Tibial nerve (tissue), 4 donors: ENCODE measurements at regions not wholly inside any gene's neighbourhood (a gene's known extent, or its start where the extent isn't known, plus 50 kb on each side); places are given as distances from the start of the nearest gene placed in this dataset.

Source experiments
- DNase-seq, 2 donors: peaks; one replicate each; pipeline ENCODE4 v3.0.0-alpha.2; 2019; ENCODE audit warnings: low spot score in 2 of 2
- H3K27ac ChIP-seq, 4 donors: fragments of 200-600 bp; sonication (generic) in 3 of 4; one replicate each; pipeline ENCODE4 v1.5.1; 2017 to 2019; ENCODE audit warnings: mild to moderate bottlenecking in 1 of 4
- H3K27me3 ChIP-seq, 2 donors: fragments of 200-600 bp; sonication (generic) in 1 of 2; one replicate each; pipeline versions ENCODE4 v1.5.1 to v1.6.0; 2017 to 2019
- H3K36me3 ChIP-seq, 3 donors: fragments of 200-600 bp; sonication (generic); one replicate each; pipeline ENCODE4 v1.5.1; 2018 to 2019
- H3K4me1 ChIP-seq, 4 donors: fragments of 200-600 bp; sonication (generic) in 3 of 4; one replicate each; pipeline ENCODE4 v1.5.1; 2017 to 2019
- H3K4me3 ChIP-seq, 4 donors: fragments of 200-600 bp; sonication (generic) in 3 of 4; one replicate each; pipeline ENCODE4 v1.5.1; 2017 to 2019; ENCODE audit warnings: mild to moderate bottlenecking in 1 of 4, moderate library complexity in 1 of 4
- H3K9me3 ChIP-seq, 4 donors: fragments of 200-600 bp; sonication (generic) in 3 of 4; one replicate each; pipeline ENCODE4 v1.5.1; 2017 to 2019
- EP300 ChIP-seq, 2 donors: sonication (generic); formaldehyde crosslinking; IDR thresholded peaks; one replicate each; pipeline ENCODE4 v1.6.1; 2017; ENCODE audit warnings: antibody characterized with exemption in 2 of 2, mild to moderate bottlenecking in 1 of 2
- POLR2A ChIP-seq, 2 donors: fragments of 450-650 bp; IDR thresholded peaks; one replicate each; pipeline ENCODE4 v1.6.1; 2017; ENCODE audit warnings: antibody characterized with exemption in 2 of 2, mild to moderate bottlenecking in 2 of 2, moderate library complexity in 2 of 2
- WGBS, 2 donors: methylation state at CpG; one replicate each; pipeline ENCODE4 v1.1.5; 2018; 5-methylcytosine and 5-hydroxymethylcytosine counted together
- TF ChIP-seq, protein P1 (sequence below), 5 experiments: fragments of 200-600 bp in 3 of 5; fragments of 450-650 bp in 2 of 5; sonication (generic) in 3 of 5; IDR thresholded peaks; one replicate each; pipeline ENCODE4 v1.5.1; 2016 to 2019; ENCODE audit warnings: antibody characterized with exemption in 5 of 5, mild to moderate bottlenecking in 3 of 5, moderate library complexity in 2 of 5

DNA sequence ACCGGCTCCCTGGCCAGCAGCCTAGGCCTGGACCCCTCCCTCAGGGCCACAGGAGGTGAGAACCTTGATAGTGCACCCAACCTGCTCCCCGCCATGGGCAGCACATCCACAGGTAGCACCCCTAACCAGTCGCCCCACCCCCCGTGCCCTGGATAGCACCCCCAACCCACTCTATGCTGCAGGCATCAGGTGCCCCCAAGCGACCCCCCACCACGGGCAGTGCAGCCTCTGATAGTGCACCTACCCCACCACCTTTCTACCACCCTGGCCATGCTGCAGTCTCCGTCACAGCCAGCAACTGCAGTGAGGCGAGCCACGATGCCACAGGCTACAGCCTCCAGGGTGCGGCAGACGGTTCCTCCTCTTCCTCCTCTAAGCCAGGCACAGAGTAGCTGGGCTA is 55.6 kb downstream of the SOWAHC start:
- no peak overlapping the region for H3K4me3 ChIP-seq
- no peaks in the 10 kb centered on the region for H3K27me3 ChIP-seq
- H3K9me3 ChIP-seq = no peaks in the 10 kb centered on the region
- no peaks in the 10 kb centered on the region for H3K36me3 ChIP-seq
- TF ChIP-seq EP300 (IDR thresholded peaks at IDR 0.05) (no peak), POLR2A (IDR thresholded peaks at IDR 0.05) (no peak)
- TF ChIP-seq, protein P1, sequence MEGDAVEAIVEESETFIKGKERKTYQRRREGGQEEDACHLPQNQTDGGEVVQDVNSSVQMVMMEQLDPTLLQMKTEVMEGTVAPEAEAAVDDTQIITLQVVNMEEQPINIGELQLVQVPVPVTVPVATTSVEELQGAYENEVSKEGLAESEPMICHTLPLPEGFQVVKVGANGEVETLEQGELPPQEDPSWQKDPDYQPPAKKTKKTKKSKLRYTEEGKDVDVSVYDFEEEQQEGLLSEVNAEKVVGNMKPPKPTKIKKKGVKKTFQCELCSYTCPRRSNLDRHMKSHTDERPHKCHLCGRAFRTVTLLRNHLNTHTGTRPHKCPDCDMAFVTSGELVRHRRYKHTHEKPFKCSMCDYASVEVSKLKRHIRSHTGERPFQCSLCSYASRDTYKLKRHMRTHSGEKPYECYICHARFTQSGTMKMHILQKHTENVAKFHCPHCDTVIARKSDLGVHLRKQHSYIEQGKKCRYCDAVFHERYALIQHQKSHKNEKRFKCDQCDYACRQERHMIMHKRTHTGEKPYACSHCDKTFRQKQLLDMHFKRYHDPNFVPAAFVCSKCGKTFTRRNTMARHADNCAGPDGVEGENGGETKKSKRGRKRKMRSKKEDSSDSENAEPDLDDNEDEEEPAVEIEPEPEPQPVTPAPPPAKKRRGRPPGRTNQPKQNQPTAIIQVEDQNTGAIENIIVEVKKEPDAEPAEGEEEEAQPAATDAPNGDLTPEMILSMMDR (IDR thresholded peaks at IDR 0.05) = no peak
- no peaks in the 10 kb centered on the region for H3K4me1 ChIP-seq
- 92 to 95% methylated on average over 10 to 11 of the region's 11 CpGs for WGBS, 2 donors
- no peak overlapping the region for H3K27ac ChIP-seq
- DNase-seq = no peak

DNA sequence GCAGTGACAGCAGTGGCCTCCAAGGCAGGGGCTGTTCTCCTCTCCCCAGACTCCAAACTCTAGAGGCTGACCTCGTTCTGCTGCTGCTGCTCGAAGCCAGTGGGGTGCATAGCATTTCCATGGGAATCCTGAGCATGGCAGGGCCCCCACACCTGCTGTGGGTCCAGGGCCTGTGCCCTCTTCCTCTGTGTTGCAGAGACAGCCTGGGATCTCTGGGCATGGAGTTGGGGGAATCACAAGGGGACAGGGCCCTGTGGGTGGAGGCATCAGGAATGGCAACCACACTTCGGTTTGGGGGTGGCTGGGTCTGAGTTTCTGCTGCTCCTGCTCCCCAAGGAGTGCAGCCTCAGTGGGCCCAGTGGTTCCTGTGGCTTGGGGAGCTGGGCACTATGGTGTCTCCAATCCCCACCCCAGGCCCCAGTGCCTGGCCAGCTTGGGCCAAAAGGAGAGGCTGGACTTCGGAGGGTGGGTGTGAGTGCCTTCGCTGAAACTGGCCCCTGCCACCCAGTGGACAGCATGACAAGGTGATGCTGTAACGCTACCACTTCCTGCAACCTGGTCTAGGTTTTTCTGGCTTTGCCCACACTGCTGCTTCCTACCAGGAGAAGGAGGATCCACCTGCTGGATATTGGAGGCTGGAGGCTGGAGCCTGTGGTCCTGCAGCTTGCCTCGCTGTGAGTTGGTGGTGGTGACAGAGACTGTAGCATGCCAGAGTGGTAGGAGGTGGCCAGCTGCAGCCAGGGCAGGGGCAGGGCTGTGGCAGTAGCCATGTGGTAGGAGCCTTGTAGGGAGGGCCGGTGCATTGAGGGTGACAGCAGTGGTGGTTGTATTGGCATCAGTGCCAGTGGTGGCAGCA is 56.6 kb downstream of the SOWAHC start:
- WGBS, 2 donors = 94 to 96% methylated on average over 8 of the region's 8 CpGs
- no peak for TF ChIP-seq POLR2A (IDR thresholded peaks at IDR 0.05)
- no peak for TF ChIP-seq EP300 (IDR thresholded peaks at IDR 0.05)
- TF ChIP-seq, protein P1 (IDR thresholded peaks at IDR 0.05) = no peak
- no peak for DNase-seq

DNA sequence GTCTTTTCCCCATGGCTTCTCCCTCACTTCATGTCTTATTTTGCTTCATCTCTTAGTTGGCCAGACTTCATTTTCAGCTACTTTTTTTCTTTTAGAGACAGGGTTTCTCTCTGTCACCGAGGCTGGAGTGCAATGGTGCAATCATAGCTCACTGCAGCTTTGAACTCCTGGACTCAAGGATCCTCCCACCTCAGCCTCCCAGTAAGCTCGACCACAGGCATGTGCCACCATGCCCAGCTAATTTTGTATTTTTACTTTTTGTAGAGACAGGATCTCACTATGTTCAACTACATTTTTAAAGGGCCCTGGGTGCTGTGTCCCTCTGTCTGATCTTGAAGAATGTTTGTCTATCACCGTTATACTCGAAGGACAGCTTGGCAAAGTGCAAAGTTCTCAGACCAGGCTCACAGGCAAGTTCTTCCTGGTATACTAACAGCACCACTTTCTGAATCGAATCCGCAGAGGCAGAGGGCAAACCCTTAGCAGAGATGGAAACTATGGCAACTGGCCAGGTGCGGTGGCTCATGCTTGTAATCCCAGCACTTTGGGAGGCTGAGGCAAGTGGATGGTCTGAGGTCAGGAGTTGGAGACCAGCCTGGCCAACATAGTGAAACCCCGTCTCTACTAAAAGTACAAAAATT is 60.9 kb downstream of the SOWAHC start:
- no peaks in the 10 kb centered on the region for H3K4me1 ChIP-seq
- 78 to 81% methylated on average over 8 of the region's 8 CpGs for WGBS, 2 donors
- H3K36me3 ChIP-seq = no peaks in the 10 kb centered on the region
- H3K4me3 ChIP-seq = no peak overlapping the region
- H3K27ac ChIP-seq = no peak overlapping the region
- H3K27me3 ChIP-seq = no peaks in the 10 kb centered on the region
- no peak for TF ChIP-seq EP300 (IDR thresholded peaks at IDR 0.05)
- TF ChIP-seq POLR2A (IDR thresholded peaks at IDR 0.05) = no peak
- TF ChIP-seq, protein P1 (IDR thresholded peaks at IDR 0.05) = no peak
- H3K9me3 ChIP-seq = no peaks in the 10 kb centered on the region
- DNase-seq = no peak

More for the DNA sequence above, 56.6 kb downstream of the SOWAHC start:
- Histone ChIP-seq H3K27me3 (no peaks in the 10 kb centered on the region), H3K9me3 (no peaks in the 10 kb centered on the region), H3K4me1 (no peaks in the 10 kb centered on the region), H3K27ac (no peak overlapping the region), H3K36me3 (no peaks in the 10 kb centered on the region), H3K4me3 (no peak overlapping the region)

- H3K27ac ChIP-seq = no peak overlapping the region
- TF ChIP-seq POLR2A (IDR thresholded peaks at IDR 0.05) (no peak), EP300 (IDR thresholded peaks at IDR 0.05) (no peak)
- TF ChIP-seq, protein P1 (IDR thresholded peaks at IDR 0.05) = no peak
Observed at GRCh38 chr2:109675666-109676345, 61.6 kb downstream of the SOWAHC start.

More at GRCh38 chr2:109675666-109676345, 61.6 kb downstream of the SOWAHC start:
- Histone ChIP-seq H3K4me3 (no peak overlapping the region), H3K36me3 (no peaks in the 10 kb centered on the region), H3K4me1 (peaks cover 0 to 5% (median 0%) of the 10 kb centered on the region in 4 donors), H3K27me3 (no peaks in the 10 kb centered on the region), H3K9me3 (no peaks in the 10 kb centered on the region)
- 84 to 90% methylated on average over 17 of the region's 17 CpGs for WGBS, 2 donors
- no peak for DNase-seq
